CD4-positive, alpha-beta T cell treated with Interleukin-6 at 100 ng/mL for 8 hours (primary cell): ENCODE measurements at regions not wholly inside any gene's neighbourhood (a gene's known extent, or its start where the extent isn't known, plus 50 kb on each side); places are given as distances from the start of the nearest gene placed in this dataset.
"Not testable (repeated sequence)": the region's sequence is repeated elsewhere in the genome, so short reads cannot be mapped to it uniquely, and the experiment has no call there.

ENCODE experiments used
- DNase-seq: peaks from one replicate; pipeline ENCODE4 v3.0.0-alpha.2; 2020; ENCODE audit warnings: mixed read lengths, low spot score

DNA sequence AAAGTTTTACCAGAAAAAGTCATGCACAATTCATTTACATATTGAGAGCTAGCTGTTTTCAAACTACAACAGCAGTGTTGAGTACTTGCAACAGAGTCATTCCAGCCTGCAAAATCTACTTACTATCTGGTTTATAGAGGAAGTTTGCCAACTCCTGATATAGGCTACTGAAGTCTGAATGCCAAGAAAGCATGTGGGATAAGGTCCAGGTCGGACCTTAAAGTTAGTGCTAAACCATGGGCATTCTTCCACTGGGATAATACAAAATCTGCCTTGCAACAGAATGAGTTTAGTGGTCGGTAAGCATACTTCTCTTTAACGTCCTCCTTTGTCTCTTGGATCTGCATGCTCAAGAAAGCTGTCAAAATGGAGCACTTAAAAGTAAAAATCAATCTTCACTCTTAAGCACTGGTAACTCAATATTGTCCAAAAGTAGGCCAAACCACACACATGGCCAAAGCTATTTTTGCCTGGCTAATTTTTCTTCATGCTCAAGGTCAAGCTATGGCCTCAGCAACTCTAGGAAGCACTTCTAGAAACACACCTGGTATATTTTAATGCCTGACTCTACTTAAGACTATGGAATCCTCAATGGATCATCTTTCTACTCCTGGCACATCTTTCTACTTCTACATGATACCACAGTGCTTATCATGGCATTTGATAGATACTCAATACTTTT is 364.9 kb upstream of the KITLG start:
- no peak for DNase-seq

DNA sequence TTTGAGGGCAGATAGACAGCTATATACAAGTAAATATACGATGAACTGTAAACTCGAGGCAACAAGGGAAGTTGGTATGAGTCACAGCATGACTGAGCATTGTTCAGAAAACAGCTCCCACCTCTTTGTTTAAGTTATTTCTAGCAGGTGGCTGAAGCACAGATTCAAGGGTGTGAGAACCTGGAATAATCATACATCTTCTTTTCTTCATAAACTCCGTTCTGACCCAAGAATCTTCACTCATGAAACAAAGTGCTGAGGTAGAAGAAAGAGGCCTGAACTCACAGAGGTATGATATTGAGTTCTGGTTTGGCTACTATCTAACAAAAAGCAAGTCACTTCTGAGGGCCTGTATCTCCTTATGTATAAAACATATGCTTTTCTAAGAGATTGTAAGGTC is 364.1 kb upstream of the KITLG start:
- no peak for DNase-seq

DNA sequence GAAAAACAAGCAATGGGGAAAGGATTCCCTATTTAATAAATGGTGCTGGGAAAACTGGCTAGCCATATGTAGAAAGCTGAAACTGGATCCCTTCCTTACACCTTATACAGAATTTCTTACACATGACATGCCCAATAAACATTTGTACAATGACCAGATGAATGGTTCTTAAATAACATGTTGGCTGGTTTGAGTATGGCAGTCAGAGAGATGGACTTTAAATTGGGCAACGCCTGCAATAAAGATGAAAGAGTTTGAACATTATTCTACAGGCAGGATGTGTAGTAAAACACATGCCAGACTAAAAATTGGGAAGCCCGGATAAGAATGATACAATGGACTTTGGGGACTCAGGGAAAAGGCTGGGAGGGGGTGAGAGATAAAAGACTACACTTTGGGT is 360.6 kb upstream of the KITLG start:
- DNase-seq = no peak

DNA sequence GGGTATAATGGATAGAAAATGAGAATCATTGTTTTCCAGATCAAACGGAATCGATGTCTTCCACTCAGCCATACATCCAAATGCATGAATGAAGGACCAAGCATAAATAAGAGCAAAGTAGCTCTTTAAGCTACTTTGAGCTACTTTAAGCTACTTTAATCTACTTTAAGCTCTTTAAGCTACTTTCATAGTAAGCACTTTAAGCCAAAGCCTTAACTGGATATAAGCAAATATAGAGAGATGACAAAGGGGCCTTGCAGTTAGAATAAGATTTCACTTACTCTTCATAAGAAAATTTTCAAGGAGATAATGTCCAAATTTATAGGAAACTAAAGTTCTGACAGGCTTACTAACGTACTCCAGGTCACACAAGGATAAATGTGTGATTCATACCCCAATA is 355.6 kb upstream of the KITLG start:
- no peak for DNase-seq

DNA sequence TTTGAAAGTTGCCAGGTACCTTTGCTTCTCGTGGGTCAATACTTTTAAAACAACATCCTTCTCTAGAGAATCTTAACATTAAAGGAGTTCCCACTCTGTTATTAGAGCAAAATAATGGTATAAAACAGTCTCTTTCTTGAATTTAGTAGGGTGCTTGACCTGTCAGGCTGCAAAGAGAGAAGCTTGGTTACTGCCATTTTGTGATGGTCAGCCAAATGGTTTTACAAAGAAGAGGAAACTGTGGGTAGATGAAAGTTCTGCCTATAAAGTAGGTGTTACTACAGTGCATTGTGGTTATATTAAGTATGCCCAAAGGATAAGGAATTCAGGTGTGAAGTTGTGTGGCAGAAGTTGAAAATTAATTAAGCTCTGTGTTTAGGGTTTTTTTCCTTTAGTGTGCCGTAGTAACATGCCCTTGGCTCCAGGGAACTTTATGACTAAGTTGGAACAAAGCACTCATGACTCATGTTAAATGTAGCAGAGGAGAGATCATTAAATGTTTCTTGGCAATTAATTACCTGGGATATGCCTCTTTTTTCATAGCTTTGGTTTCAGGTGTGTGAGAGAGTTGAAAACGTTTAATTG is 354.0 kb upstream of the KITLG start:
- DNase-seq = no peak

DNA sequence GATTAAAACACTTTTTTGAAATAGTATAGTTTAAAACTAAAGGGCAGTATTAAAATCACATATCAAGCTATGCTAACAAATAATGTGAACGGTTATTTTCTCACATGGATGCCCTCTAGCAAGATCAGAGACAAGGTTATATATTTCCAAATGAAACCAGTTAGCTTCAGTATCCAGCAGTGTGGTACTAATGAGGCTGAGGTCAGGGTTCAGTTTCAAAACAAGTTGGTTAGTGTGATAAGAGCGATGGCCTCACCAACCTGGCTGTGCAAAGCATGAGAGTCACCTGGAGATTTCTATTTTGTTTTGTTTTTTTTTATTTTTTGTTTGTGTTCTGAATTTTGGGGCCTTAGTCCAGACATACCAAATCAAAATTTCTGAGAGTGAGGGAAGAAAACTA is 352.2 kb upstream of the KITLG start:
- DNase-seq = no peak

DNA sequence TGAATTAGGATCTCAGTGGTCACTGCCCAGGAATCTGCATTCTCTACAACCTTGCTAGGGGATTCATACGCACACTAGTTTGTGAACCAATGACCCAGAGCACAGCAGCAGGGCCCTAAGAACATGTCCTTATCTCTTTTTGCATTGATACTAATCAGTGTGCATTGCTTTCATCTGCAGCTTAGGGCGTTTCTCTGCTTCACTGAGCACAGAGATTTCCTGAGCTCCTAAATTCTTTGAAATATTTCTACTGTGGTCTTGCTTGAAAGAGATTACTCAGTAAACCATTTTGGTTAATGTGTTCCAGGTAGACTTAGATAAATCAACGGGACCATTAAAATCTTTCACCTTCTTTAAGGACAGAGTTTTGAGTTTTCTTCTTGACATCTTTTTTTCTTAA is 351.3 kb upstream of the KITLG start:
- DNase-seq = no peak

DNA sequence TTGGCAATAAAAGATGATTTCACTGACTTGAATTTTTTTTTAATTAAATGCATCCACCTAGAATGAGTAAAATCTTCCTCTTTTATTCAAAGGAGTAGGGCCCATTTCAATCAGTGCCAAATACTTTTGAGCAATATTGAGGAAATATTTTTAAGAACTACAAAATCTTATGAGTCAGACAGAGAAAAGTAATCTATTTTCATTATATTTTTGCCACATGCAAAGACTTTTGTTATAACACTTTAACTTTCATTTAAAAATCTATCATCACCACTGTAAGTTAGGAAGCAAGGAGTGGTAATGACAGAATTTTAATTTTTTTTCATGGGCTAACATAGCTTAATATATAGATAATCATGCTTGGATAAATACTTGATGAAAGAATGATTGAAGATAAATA is 345.2 kb upstream of the KITLG start:
- no peak for DNase-seq

DNA sequence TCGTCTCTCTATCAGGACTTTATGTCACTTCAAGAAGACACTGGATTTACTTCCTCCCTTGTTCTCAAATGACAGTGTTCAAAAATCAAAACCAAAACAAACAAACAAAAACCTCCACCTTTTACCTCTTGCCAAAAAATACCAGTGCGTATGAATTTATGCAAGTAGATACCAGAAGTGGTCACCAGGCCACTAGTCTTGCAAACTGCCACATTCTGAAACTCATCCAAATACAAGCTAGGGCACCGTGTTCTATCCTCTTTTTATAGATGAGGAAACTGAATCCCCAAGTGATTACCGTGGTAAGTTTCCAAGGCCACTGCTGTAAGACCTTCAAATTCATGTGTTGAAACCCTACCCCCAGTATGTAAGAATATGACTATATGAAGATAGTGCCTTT is 343.9 kb upstream of the KITLG start:
- DNase-seq = no peak

DNA sequence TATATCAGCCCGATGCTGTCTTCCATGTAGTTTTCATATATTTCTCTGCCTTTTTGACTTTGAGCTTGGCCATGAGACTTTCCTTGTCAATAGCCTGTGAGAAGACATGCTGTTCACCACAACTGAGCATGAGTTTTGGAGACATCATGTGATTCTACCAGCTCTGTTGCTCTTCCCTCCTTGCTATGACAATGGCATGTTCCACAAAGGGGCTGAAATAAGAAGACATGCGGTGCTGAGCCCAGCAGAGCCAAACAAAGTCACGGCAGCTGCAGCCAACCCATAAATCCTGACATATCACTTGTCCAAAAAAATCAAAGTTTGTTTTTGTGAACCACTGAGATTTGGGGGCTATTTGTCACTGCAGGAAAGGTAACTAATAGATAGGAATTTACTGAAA is 343.4 kb upstream of the KITLG start:
- DNase-seq = no peak

DNA sequence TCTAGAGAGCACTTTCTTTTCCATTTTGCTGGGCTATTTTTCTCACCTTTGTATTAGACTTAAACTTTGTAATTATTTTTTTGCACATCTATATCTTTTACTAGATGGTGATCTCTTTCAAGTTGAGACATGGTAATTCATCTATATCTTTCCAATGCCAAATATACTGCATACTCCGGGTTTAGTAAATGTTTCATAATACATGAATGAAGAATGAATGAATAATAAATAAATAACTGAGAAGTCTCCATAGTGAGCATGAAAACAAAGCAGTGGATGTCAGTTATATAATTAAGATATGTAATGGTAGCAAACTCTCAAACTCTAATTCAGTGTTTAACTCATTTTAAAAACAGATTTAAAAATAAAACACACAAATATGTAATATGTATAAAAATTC is 342.5 kb upstream of the KITLG start:
- no peak for DNase-seq

DNA sequence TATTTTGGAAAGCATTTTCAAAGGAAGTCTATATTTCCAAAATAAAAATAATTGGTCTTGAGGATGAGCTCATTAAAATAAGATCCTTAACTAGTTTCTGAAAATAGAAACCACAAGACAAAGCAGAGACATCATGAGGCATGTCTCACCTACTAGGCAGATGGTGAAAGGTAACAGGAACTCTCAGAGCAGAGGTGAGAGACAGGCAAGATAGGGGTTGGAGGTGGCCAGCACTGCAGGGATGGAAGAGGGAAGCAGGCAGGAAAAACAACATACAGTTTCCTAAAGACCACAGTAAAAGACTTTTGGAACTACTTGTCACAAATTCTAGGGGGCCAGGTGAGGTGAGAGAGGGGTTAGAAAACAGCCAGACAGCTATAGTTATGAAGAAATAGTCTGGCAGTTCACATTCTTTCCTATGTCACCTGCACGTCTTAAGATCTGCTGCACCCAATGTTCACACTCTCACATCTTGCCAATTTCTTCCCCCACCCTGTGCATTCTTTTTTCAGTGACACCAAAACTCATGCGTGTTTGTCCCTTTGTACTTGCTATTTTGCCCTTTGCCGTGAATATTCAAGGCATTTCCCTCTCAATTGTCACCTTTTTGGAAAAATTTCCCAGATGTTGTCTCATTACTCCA is 341.7 kb upstream of the KITLG start:
- no peak for DNase-seq

DNA sequence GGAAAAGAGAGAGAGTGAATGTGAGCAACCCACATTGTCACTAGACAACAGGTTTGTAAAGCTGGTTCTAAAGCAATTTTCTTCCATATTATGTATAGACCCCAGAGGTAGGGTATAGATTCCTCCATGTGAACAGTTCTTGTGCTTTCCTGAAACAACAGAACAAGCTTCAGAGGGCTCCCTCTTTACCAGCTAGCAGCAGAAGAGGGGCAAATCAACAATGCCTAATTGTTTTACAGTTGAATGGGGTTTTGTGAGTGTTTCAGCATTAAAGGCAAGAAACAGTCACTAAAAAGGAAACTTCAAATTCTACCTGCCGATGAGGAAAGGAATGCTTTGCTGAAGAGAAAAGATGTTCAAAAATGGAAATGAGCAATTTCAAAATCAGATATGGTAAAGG is 341.2 kb upstream of the KITLG start:
- no peak for DNase-seq

DNA sequence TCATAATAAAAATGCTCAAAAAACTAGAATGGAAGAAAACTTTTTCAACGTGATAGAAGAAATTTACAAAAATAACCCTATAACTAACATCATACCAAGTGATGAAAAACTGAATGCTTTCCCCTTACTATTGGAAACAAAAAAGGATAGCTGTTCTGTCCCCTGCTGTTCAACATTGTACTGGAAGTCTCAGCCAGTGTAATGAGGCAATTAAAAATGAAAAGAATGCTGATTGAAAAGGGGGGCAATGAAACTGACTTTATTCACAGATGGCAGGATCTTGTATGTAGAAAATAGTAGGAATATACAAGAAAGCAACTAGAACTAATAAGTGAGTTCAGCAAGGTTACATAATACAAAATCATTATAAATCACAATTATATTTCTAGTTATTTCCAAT is 337.9 kb upstream of the KITLG start:
- DNase-seq = no peak

DNA sequence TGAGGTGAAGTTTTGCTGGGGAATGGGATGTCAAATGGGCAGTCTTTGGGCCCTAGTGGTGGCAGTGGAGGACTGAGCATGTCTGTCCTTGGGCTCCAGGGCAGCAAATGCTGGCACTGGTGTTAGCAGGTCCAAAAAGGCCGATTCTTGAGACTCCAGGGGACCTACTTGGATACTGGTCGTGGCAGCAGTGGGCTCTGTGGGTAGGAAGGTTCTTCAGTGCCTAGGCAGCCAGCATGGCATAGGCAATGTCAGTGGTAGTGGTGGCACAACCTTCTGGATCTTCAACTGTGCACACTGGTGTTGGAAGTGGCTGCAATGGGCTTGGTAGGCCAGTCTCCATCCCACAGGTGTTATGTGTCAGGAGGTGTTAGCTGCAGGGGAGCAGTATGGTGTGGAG is 334.7 kb upstream of the KITLG start:
- DNase-seq = no peak

DNA sequence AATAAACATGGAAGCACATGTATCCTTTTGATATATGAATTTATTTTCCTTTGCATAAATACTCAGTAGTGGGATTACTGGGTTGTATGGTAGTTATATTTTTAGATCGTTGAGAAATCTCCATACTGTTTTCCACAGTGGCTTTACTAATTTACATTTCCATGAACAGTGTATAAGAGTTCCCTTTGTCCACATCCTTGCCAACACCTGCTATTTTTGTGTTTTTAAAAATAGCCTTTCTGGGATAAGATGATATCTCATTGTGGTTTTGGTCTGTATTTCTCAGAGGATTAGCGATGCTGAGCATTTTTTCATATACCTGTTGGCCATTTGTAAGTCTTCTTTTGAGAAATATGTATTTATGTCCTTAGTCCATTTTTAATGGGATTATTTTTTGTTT is 329.2 kb upstream of the KITLG start:
- DNase-seq = no peak

DNA sequence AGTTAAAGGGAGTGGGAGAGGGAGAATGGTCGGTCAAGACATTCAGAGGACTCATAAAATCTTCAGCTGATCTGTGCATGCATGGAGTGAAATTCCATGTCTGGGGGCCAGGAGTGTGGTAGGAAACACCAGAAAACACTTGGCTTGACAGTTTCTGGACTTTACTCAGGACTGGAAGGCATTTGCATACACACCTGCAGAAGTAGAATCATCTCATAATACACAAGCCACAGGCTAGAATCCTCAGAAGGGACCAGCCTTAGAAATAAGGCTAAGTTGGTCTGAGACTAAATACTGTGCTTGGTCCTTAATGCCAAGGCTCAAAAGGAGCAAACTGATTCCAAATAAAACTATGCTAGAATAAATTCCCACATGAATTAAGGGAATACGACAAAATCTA is 328.1 kb upstream of the KITLG start:
- DNase-seq = no peak

DNA sequence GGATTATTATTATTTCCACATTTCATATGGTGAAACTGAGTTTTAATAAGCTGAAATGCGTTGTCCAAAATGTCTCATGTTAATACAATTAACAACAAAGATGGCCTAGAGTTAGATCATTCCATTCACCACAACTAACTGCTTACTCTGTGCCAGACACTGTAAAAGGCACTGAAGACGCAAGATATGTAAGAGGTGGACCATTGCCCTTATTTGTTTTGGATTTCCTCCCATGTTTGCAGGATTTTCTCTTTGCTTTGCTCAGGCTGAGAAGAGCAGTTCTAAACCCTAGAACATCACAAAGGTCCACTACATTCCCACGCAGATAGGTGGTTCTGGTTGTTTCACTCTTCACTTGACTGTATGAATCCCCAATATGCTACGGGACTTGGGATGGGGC is 324.4 kb upstream of the KITLG start:
- DNase-seq = no peak

DNA sequence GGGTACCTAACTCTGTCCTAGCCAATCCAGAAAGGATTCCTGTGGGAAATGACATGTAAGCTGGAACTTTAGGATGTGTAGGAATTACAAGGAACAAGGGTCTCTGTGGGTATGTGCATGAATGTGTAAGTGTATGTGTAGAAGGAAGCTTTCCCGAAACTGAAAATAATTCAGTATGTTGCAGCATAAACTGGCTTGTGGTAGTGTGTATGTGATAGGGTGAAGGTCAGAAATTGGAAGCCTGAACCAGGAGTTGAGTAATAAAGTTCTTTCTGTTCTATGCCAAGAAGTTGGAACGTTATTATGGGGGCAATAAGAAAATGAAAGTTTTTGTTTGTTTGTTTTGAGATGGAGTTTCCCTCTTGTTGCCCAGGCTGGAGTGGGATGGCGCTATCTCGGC is 323.1 kb upstream of the KITLG start:
- DNase-seq = no peak

DNA sequence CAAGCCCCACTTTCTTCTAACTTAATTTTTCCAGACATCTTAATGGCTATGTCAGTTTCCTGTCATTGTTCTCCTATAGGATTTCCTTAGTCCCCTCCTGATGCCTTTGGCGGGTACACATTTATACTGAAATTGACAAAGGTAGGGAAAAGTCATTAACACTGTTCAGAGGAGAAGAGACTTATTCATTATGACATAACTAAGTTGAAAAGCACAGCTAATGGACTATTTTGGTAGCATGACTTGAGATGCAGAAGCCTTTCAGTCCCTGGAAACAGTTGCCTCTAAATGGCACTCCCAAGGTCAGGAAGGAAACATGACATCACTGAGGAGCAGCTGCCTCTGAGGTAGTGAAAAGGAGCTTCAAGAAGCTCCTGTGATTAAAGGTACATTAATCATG is 317.5 kb upstream of the KITLG start:
- no peak for DNase-seq

DNA sequence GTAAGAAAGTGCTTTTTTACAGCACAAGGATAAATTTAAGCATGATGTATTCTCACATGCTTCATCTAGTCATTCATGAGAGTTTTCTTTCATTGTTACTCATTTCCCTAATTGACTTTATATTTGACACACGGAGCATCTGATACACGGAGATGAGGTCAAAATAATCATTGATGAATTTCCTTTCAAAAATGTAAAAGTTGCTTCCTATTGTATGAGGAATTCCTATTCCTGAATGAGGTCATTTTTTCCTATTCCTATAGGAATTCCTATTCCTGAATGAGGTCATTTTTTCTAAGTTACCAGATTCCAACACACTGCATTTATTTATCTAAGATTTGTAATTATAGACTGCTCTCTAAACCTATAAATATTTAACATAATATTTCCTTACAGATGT is 316.7 kb upstream of the KITLG start:
- no peak for DNase-seq

DNA sequence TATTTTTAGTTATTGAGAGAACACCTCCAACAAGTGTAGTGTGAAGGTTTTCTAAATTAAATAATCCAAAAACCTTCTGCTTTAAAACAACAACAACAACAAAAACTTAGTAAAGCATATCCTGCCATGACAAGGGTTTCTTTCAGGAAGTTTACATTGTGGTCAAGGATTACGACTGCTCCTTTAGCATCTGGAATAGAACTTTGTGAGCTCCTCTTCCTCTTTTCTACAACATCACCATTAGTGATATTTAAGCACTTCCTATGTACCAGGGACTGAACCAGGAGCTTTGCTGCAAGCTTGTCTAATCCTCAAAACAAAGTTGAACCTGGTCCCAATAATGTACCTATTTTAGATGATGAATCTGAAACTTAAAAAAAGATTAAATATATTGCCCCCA is 315.4 kb upstream of the KITLG start:
- DNase-seq = no peak

DNA sequence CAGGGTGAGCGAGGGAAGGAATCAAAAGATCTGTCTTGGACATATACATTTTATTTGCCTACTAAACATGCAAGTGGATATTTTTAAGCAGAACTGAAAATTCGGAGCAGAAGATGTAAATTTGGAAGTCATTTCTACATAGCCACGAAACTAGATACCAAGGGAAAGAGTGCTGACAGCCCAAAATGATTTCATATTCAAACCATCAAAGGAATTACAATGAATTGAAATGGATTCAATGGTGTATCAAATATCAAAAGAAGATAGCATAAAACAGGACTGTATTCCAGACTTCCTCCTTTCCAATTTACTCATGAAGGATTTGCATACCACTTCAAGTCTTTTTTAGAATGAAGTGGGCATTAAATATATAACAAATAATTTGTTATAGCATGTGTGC is 313.5 kb upstream of the KITLG start:
- DNase-seq = no peak

DNA sequence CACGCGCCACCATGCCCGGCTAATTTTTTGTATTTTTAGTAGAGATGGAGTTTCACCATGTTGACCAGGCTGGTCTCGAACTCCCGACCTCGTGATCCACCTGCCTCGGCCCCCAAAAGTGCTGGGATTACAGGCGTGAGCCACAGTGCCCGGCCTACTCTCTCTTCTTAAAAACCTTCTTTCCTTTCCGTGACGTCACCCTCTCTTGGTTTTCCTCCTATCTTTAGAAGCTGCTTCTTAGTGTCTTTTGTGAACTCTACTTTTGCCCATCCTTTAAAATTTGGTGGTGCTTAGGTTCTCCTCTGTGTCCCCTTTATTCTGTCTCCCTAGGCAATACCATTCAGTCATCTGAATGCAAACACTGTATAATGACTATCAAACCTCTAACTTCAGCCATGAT is 311.2 kb upstream of the KITLG start:
- DNase-seq = not testable (repeated sequence)
